Lower leg skin (tissue), 4 donors: ENCODE measurements at regions not wholly inside any gene's neighbourhood (a gene's known extent, or its start where the extent isn't known, plus 50 kb on each side); places are given as distances from the start of the nearest gene placed in this dataset.

Experiments
- DNase-seq, 2 donors: peaks; one replicate each; pipeline ENCODE4 v3.0.0-alpha.2; 2019; ENCODE audit warnings: low spot score in 2 of 2
- H3K4me3 ChIP-seq: fragments of 200-600 bp; sonication (generic); 2 replicates; pipeline ENCODE4 v1.5.1; 2017; ENCODE audit warnings: mild to moderate bottlenecking, low read depth; ENCODE audit not compliant: poor library complexity, severe bottlenecking
- CTCF ChIP-seq, 3 donors: fragments of 450-650 bp; IDR thresholded peaks; one replicate each; pipeline ENCODE4 v1.5.1; 2016; ENCODE audit warnings: antibody characterized with exemption in 3 of 3, mild to moderate bottlenecking in 3 of 3, moderate library complexity in 2 of 3
- POLR2A ChIP-seq, 2 donors: fragments of 450-650 bp; IDR thresholded peaks; one replicate each; pipeline ENCODE4 v1.6.1; 2016 to 2017; ENCODE audit warnings: antibody characterized with exemption in 2 of 2, mild to moderate bottlenecking in 1 of 2, moderate library complexity in 1 of 2
- WGBS, 2 donors: methylation state at CpG; one replicate each; pipeline ENCODE4 v1.1.5; 2018; 5-methylcytosine and 5-hydroxymethylcytosine counted together
- intact Hi-C: fragments of 100-400 bp; cut with DNase I; formaldehyde crosslinking; loops from one replicate; pipeline ENCODE4 v1.15.0; 2023; ENCODE audit warnings: low total_unique reads

GRCh38 chr9:13047827-13048587, 231.5 kb downstream of the MPDZ start:
- no peak for DNase-seq
- intact Hi-C loops: no loop called here
- no peak overlapping the region for H3K4me3 ChIP-seq
- WGBS, 2 donors: 87% methylated on average over 5 of the region's 5 CpGs
- TF ChIP-seq POLR2A (IDR thresholded peaks at IDR 0.05) (no peak), CTCF (IDR thresholded peaks at IDR 0.05) (no peak)

GRCh38 chr9:13049223-13049622, 230.3 kb downstream of the MPDZ start:
- intact Hi-C loops: no loop called here
- DNase-seq: no peak
- TF ChIP-seq POLR2A (IDR thresholded peaks at IDR 0.05) (no peak), CTCF (IDR thresholded peaks at IDR 0.05) (no peak)
- WGBS, 2 donors: 77 to 79% methylated on average over 7 of the region's 7 CpGs
- no peak overlapping the region for H3K4me3 ChIP-seq

GRCh38 chr9:13053504-13053903, 226.0 kb downstream of the MPDZ start:
- intact Hi-C loops: no loop called here
- H3K4me3 ChIP-seq: no peak overlapping the region
- 25 to 41% methylated on average over 2 of the region's 2 CpGs for WGBS, 2 donors
- DNase-seq: no peak
- no peak for TF ChIP-seq POLR2A (IDR thresholded peaks at IDR 0.05)
- no peak for TF ChIP-seq CTCF (IDR thresholded peaks at IDR 0.05)

- intact Hi-C loops: no loop called here
- DNase-seq: no peak
- 32 to 59% methylated on average over 1 of the region's 1 CpG for WGBS, 2 donors
- no peak overlapping the region for H3K4me3 ChIP-seq
- TF ChIP-seq POLR2A (IDR thresholded peaks at IDR 0.05) (no peak), CTCF (IDR thresholded peaks at IDR 0.05) (no peak)
These were observed 225.1 kb downstream of the MPDZ start for GRCh38 chr9:13054389-13054788.
